ENCODE measurements at regions not wholly inside any gene's neighbourhood (a gene's known extent, or its start where the extent isn't known, plus 50 kb on each side); places are given as distances from the start of the nearest gene placed in this dataset.

- Histone ChIP-seq H3K4me2 (ENCODE audit: insufficient read depth, low read length) (no peak overlapping the region), H2AFZ (ENCODE audit: low read length) (no peak overlapping the region), H4K20me1 (ENCODE audit: insufficient read depth, low read length) (no peaks in the 10 kb centered on the region), H3K27me3 (ENCODE audit: insufficient read depth, low read length) (no peaks in the 10 kb centered on the region), H3K4me3 (ENCODE audit: insufficient read depth, low read length) (no peak overlapping the region), H3K27ac (ENCODE audit: low read depth, low read length) (no peak overlapping the region), H3K4me1 (ENCODE audit: insufficient read depth, low read length) (peaks cover 10% of the 10 kb centered on the region), H3K36me3 (ENCODE audit: insufficient read depth, low read length) (no peaks in the 10 kb centered on the region), H3K9me3 (ENCODE audit: low read depth, low read length) (no peaks in the 10 kb centered on the region), H3K79me2 (ENCODE audit: insufficient read depth, low read length) (no peaks in the 10 kb centered on the region)
- no peak for TF ChIP-seq CTCF (IDR thresholded peaks at IDR 0.05; ENCODE audit: extremely low read depth, low read depth, low read length)
- DNase-seq (ENCODE audit: insufficient read length, low spot score, missing footprints), result no peak
These were observed 126.6 kb upstream of the LRIG3 start for GRCh38 chr12:59046763-59047534.

DNA sequence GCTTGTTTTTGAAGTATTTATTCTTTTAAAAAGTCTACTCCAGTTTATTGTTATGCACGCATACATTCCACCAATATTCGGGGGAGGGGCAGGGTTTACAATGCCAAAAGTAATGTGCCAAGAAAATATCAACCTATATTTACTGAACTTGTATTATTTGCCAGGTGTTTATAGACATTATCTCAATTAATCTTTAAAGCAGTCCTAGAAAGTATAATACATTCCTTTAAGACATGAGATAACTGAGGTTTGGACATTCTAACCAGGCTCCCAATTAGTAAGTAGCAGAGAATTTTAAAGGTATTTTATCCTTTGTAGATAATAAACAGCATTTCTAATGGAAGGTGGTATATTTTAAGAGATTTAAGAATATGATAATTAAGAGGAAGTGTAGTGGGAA lies 124.5 kb upstream of the LRIG3 start:
- no peaks in the 10 kb centered on the region for H3K36me3 ChIP-seq (ENCODE audit: insufficient read depth, low read length)
- H3K4me3 ChIP-seq (ENCODE audit: insufficient read depth, low read length), result no peak overlapping the region
- no peak overlapping the region for H2AFZ ChIP-seq (ENCODE audit: low read length)
- DNase-seq (ENCODE audit: insufficient read length, low spot score, missing footprints), result no peak
- no peak for TF ChIP-seq CTCF (IDR thresholded peaks at IDR 0.05; ENCODE audit: extremely low read depth, low read depth, low read length)
- no peaks in the 10 kb centered on the region for H3K79me2 ChIP-seq (ENCODE audit: insufficient read depth, low read length)
- H3K4me1 ChIP-seq (ENCODE audit: insufficient read depth, low read length), result peaks cover 29% of the 10 kb centered on the region
- H3K27me3 ChIP-seq (ENCODE audit: insufficient read depth, low read length), result no peaks in the 10 kb centered on the region
- H3K27ac ChIP-seq (ENCODE audit: low read depth, low read length), result no peak overlapping the region
- no peaks in the 10 kb centered on the region for H3K9me3 ChIP-seq (ENCODE audit: low read depth, low read length)
- H3K4me2 ChIP-seq (ENCODE audit: insufficient read depth, low read length), result no peak overlapping the region
- no peaks in the 10 kb centered on the region for H4K20me1 ChIP-seq (ENCODE audit: insufficient read depth, low read length)

DNA sequence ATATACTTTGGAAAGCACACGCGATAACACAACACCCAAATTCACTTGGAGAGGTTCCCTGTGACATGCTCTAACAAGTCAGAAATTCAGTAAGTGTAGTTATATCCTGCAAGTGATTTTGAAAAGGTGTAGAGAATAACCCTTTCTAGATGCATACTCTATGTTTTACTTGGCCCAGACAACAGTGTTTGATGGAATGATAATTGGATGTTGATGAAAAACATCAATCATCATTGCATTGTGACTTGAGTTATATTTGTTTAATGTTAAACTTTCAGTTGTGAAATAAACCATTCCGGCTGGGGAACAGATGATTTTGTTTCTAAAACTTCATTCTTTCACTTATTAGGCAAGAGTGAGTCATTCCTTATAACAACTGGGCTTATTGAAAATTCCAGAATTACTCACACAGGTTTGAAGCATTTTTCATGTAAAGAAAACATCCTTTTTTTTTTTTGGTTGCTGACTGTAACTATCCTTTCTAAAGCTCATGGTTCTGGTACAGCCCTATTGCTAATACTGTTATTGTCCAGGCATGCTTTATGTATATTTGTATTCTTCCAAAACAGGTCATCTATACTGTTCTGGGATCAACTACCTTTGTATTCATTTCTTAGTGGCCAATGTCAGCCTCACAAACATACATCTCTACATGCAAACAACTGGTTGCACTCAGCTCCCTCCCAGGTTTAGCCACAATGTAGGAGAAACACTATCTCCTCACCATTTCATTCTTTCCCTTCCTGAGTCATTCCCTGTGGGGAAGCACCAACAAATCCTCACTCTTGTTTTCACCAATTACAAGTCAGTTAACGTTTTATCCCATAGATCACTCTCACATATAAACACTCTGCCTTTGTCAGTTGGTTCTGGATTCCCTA lies 121.2 kb upstream of the LRIG3 start:
- H3K4me2 ChIP-seq (ENCODE audit: insufficient read depth, low read length), result peak overlapping the region; percentile 85
- TF ChIP-seq CTCF (IDR thresholded peaks at IDR 0.05; ENCODE audit: extremely low read depth, low read depth, low read length), result no peak
- H3K4me3 ChIP-seq (ENCODE audit: insufficient read depth, low read length), result peak overlapping the region; percentile 55
- H3K9me3 ChIP-seq (ENCODE audit: low read depth, low read length), result no peaks in the 10 kb centered on the region
- no peaks in the 10 kb centered on the region for H3K36me3 ChIP-seq (ENCODE audit: insufficient read depth, low read length)
- H4K20me1 ChIP-seq (ENCODE audit: insufficient read depth, low read length), result no peaks in the 10 kb centered on the region
- peak overlapping the region; percentile 90 for H3K27ac ChIP-seq (ENCODE audit: low read depth, low read length)
- no peaks in the 10 kb centered on the region for H3K27me3 ChIP-seq (ENCODE audit: insufficient read depth, low read length)
- H3K4me1 ChIP-seq (ENCODE audit: insufficient read depth, low read length), result peaks cover 32% of the 10 kb centered on the region
- peak; percentile 78 for DNase-seq (ENCODE audit: insufficient read length, low spot score, missing footprints)
- peak overlapping the region; percentile 75 for H2AFZ ChIP-seq (ENCODE audit: low read length)
- H3K79me2 ChIP-seq (ENCODE audit: insufficient read depth, low read length), result no peaks in the 10 kb centered on the region

DNA sequence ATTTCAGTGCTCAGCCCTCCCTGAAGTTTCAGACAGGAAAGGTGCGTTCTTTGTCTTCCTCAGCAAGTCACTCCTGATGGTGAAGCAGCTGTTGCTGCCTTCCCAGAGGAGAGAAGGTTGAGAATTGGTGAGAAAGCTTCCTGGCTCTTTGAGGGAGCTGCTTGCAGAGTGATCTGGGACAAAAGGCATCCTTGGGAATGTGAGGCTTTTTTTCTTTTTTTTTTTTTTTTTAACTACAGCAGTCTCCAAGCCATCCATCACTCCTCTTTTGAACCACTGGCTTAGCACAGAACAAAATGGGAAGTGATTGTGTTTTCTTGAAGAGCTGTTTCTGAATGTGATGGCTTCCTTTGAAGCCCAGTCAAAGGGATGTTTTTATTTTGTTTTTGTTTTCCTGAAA lies 120.4 kb upstream of the LRIG3 start:
- Histone ChIP-seq H3K4me1 (ENCODE audit: insufficient read depth, low read length) (peaks cover 32% of the 10 kb centered on the region), H3K4me3 (ENCODE audit: insufficient read depth, low read length) (peak overlapping the region; percentile 55), H3K4me2 (ENCODE audit: insufficient read depth, low read length) (peak overlapping the region; percentile 85), H3K79me2 (ENCODE audit: insufficient read depth, low read length) (no peaks in the 10 kb centered on the region), H3K9me3 (ENCODE audit: low read depth, low read length) (no peaks in the 10 kb centered on the region), H2AFZ (ENCODE audit: low read length) (peak overlapping the region; percentile 47), H3K27ac (ENCODE audit: low read depth, low read length) (peak overlapping the region; percentile 90), H4K20me1 (ENCODE audit: insufficient read depth, low read length) (no peaks in the 10 kb centered on the region), H3K36me3 (ENCODE audit: insufficient read depth, low read length) (no peaks in the 10 kb centered on the region), H3K27me3 (ENCODE audit: insufficient read depth, low read length) (no peaks in the 10 kb centered on the region)
- DNase-seq (ENCODE audit: insufficient read length, low spot score, missing footprints), result peak; percentile 42
- TF ChIP-seq CTCF (IDR thresholded peaks at IDR 0.05; ENCODE audit: extremely low read depth, low read depth, low read length), result no peak

Data from osteoblast (primary cell).